Posterior cingulate gyrus (tissue), 11 donors: ENCODE measurements at regions not wholly inside any gene's neighbourhood (a gene's known extent, or its start where the extent isn't known, plus 50 kb on each side); places are given as distances from the start of the nearest gene placed in this dataset.
"Not testable (repeated sequence)": the region's sequence is repeated elsewhere in the genome, so short reads cannot be mapped to it uniquely, and the experiment has no call there.

Experiments used
- DNase-seq, 10 donors: peaks; one replicate each; pipeline versions ENCODE4 v3.0.0 to v3.0.0-alpha.2; 2020 to 2021; ENCODE audit warnings: mixed read lengths in 3 of 10
- intact Hi-C: fragments of 100-400 bp; cut with DNase I; formaldehyde crosslinking; loops from one replicate; pipeline ENCODE4 v1.15.1; 2023

GRCh38 chr13:44637581-44637980 lies 61.5 kb upstream of the TSC22D1 start:
- intact Hi-C loops = no loop called here
- no peak for DNase-seq

GRCh38 chr13:44629465-44630183 lies 53.5 kb upstream of the TSC22D1 start:
- intact Hi-C loops = no loop called here
- no peak for DNase-seq

- intact Hi-C loops, DNase-seq: not testable (repeated sequence)
Measured at GRCh38 chr13:44628826-44629225, 52.7 kb upstream of the TSC22D1 start.

- no peak for DNase-seq
- intact Hi-C loops = no loop called here
Measured at GRCh38 chr13:44627441-44627840, 51.3 kb upstream of the TSC22D1 start.

GRCh38 chr13:44626176-44626575 lies 50.0 kb upstream of the TSC22D1 start:
- intact Hi-C loops = no loop called here

More at GRCh38 chr13:44626176-44626575, 50.0 kb upstream of the TSC22D1 start:
- DNase-seq = no peak
